GM12875 (cell line): ENCODE measurements at regions not wholly inside any gene's neighbourhood (a gene's known extent, or its start where the extent isn't known, plus 50 kb on each side); places are given as distances from the start of the nearest gene placed in this dataset.

Experiments
- H3K4me3 ChIP-seq: one replicate; pipeline ENCODE4 v1.5.1; 2011; ENCODE audit warnings: low read depth, low read length, control low read depth
- TF ChIP-seq, protein P1 (sequence below): IDR thresholded peaks from 2 replicates; pipeline ENCODE4 v1.5.1; 2011; ENCODE audit warnings: low read depth, mild to moderate bottlenecking, control low read depth, inconsistent platforms, low read length, moderate library complexity, borderline replicate concordance; ENCODE audit not compliant: insufficient read depth

DNA sequence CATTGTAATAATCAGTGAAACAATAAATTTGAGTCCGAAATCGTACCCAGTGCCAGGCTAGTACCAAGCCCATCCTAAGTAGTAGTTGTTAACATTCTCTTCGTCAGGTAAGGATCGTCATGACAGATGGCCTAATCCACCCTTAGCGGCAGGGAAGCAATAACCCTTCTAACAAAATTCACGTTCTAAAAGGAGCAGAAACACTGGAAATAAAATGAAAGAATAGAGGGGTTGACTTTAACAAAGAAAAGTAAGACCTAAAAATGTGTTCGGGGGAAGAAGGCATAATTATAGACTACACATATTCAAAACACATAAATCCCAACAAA, 142.7 kb downstream of the CPEB2 start:
- no peak overlapping the region for H3K4me3 ChIP-seq
- TF ChIP-seq, protein P1, sequence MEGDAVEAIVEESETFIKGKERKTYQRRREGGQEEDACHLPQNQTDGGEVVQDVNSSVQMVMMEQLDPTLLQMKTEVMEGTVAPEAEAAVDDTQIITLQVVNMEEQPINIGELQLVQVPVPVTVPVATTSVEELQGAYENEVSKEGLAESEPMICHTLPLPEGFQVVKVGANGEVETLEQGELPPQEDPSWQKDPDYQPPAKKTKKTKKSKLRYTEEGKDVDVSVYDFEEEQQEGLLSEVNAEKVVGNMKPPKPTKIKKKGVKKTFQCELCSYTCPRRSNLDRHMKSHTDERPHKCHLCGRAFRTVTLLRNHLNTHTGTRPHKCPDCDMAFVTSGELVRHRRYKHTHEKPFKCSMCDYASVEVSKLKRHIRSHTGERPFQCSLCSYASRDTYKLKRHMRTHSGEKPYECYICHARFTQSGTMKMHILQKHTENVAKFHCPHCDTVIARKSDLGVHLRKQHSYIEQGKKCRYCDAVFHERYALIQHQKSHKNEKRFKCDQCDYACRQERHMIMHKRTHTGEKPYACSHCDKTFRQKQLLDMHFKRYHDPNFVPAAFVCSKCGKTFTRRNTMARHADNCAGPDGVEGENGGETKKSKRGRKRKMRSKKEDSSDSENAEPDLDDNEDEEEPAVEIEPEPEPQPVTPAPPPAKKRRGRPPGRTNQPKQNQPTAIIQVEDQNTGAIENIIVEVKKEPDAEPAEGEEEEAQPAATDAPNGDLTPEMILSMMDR, result no peak

- TF ChIP-seq, protein P1, result no peak
Measured at GRCh38 chr4:15145709-15146108, 143.4 kb downstream of the CPEB2 start.

GRCh38 chr4:15147714-15148113, 145.4 kb downstream of the CPEB2 start:
- TF ChIP-seq, protein P1, result no peak
- H3K4me3 ChIP-seq, result no peak overlapping the region

More at GRCh38 chr4:15145709-15146108, 143.4 kb downstream of the CPEB2 start:
- no peak overlapping the region for H3K4me3 ChIP-seq

- no peak overlapping the region for H3K4me3 ChIP-seq
- TF ChIP-seq, protein P1, result no peak
Measured at GRCh38 chr4:15148199-15148598, 145.9 kb downstream of the CPEB2 start.

- no peak overlapping the region for H3K4me3 ChIP-seq
- TF ChIP-seq, protein P1, result no peak
Measured at GRCh38 chr4:15148691-15149090, 146.4 kb downstream of the CPEB2 start.

DNA sequence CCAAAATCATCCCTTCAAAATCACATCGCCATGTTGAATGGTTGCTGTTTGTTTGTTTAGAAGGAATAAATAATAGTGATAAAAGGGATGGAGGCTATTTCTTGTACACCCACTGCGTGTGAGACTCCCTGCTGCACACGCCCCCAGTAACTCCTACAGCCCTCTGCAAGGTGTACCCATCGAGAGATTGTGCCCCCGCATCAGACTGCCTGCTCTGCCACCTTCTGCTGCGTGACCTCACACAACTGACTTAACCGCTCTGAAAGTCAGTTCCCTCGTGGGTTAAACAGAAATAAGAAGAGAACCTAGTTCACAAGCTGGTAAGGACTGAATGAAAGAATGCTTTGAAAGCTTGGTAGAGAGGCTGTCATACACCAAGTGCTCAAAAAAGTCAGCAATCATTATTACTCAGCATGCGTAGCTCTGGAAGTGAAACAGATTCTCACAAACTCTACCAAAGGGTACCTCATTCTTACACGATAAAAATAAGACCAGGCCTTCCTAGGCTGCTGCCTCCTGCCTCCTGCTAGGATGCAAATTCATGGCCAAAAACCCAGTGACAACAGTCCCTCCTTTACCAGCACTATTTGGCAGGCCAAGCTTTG, 147.1 kb downstream of the CPEB2 start:
- TF ChIP-seq, protein P1, result no peak
- H3K4me3 ChIP-seq, result no peak overlapping the region

DNA sequence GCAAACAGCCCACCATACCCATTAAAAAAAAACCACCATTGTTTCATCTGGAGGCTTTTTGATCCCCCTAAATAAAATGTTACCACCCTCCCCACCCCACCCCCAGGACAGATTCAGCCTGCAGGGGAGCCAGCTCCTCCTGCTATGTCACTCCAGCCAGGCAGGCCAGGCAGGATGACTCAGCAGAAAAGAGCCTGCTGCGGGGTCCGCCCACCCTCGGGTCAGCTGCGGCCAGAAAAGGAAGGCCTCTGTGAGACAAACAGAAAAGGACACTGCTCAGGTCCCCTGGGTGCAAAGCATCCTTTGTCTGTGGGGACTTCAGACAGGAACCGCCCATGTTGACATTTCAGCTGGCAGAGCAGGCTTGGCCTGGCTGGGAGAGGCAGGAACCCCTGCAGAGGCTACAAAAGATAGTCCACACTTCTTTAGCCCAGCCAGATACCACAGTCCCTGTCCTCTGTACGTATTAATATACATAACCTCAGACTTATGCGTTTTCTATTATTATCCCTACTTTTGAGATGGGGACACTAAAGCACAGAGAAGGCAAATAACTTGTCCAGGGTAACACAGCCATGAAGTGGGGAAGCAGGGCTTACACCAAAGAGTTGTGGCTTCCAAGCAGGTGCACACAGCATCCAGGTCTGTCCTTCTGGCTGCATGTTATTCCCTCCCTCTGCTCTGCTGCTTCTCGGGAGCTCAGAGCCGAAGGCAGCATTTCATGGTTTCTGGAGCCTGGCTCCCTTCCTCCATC, 147.7 kb downstream of the CPEB2 start:
- no peak overlapping the region for H3K4me3 ChIP-seq
- TF ChIP-seq, protein P1, result no peak
